HG02885 (cell line): ENCODE measurements at regions not wholly inside any gene's neighbourhood (a gene's known extent, or its start where the extent isn't known, plus 50 kb on each side); places are given as distances from the start of the nearest gene placed in this dataset.
A peak's percentile ranks its signal among the peaks of the same experiment; 100 is the strongest.
"Not testable (repeated sequence)": the region's sequence is repeated elsewhere in the genome, so short reads cannot be mapped to it uniquely, and the experiment has no call there.

Experiments used
- ATAC-seq: cut with Tn5 transposase; IDR thresholded peaks from one replicate; pipeline ENCODE4 v1.9.1; 2021; ENCODE audit warnings: mild to moderate bottlenecking; ENCODE audit not compliant: unreplicated experiment, poor library complexity

- ATAC-seq: no peak
These were observed 162.0 kb upstream of the ATP6AP2 start for GRCh38 chrX:40418813-40419195.

DNA sequence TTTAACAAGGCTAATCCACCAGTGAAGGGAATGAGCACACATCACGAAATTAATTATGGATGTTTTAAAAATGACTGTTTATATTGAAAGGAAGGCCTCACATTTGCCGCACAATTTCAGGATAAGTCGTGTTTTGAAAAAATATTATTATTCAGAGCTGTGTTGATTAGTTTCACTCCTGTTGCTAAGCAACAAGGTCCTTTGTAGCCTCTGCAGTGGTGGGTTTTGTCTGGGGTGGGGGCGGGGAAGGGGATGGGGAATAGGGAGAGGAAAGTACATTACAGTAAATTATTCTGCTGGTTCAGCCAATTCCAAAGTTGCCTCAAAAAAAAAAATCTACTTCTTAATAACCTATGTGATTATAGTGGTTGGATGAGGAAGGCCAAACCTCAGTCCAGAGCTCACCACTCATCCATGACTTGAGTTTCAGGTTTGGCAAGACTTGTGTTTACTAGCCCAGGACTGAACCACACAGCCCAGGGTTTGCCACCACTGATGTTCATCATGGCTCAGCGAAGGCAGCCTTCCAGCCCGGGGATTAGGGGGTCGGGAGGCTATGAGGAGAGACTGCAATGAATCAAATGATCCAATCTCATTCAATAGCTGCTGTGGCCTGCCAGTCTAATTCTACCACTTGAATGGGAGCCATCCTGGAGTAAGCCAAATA lies 162.5 kb upstream of the ATP6AP2 start:
- ATAC-seq: no peak

DNA sequence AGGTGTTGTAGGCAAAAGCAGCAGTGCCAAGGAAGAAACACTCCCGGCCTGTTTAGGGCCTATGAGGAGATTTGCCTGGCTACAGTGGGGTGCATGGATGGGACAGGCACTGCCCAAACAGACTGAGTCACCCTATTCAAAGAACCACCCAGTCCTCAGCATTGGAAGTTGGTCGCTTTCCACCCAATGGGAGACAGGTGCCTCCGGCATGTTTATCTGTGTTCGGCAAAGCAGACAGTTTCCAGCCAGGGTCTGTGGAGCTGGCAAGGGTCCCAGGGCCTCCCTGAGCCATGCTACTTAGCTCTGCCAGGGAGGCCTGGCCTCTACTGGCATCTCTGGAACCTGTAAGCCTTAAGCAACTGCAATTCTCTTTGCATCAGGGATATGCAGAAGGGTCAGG lies 165.1 kb upstream of the ATP6AP2 start:
- ATAC-seq: no peak

DNA sequence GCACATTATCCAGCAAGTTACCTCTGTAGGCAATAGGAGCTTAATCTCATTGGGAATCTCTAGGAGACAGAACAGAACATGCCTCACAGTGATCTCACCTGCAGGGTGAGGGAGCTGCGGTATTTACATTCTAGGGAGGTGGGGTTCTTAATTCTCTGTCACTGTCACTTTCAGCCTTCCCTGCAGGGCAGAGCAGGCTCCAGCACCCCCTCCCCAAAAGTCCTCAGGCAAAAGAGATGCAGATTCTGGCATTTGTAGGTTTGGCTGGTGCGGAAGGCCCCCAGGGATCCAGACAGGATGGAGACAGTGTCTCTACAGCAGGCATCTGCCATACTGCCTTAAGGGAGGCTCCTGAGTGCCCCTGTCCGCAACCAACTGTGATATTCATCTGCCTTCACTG lies 166.4 kb upstream of the ATP6AP2 start:
- ATAC-seq: no peak

DNA sequence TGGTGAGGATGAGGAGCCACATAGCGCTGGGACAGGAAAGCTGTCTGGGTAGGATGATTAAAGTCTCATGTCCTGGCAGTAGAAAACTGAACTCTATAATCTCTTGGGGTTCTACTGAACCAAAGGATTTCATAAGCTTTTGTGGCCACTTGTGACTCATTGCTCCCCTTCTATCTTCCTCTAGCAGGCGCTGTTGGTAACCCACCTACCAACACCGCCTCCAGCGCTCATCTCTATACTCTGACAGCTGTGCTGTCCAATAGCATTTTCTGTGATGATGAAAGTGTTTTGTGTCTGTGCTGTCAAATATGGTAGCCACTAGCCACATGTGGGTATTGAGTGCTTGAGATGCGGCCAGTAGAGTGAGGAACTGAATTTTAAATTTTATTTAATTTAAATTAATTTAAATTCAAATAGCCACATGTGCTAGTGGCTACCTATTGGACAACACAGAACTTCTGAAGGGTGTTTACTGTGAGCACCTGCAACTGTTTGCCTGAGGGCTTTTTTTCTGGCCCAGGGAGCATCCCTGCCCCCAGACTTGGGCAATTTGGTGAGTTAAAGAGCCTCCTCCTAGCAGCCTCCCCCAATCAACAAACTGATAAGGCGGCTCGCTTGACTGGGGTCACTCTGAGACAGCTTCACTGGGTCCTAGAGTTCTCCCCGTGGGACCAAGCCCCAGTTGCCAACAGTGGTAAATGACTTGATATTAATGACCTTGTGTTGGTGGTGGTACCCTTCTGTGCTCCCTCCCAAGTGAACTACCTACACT lies 169.2 kb upstream of the ATP6AP2 start:
- ATAC-seq: no peak

GRCh38 chrX:40410859-40411258 lies 169.9 kb upstream of the ATP6AP2 start:
- ATAC-seq: no peak

- peak; percentile 36 for ATAC-seq
These were observed 174.4 kb upstream of the ATP6AP2 start for GRCh38 chrX:40406330-40406859.

DNA sequence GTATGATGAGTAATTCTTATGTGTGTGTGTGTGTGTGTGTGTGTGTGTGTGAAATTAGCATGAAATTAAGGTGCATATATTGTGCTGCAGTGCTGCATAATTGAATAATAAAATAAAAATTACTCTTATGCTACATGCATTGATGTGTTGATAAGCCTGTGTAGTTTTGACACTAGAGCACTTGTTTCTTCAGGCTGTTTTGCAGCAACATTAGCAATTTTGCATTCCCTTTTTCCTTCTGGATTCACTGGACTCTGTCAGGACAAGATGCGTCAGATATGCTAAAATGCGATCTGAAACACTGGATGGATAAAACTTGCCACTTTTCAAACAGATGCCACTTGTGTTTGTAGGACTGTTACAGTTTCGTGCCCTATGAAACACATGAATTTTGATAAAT lies 175.4 kb upstream of the ATP6AP2 start:
- no peak for ATAC-seq

DNA sequence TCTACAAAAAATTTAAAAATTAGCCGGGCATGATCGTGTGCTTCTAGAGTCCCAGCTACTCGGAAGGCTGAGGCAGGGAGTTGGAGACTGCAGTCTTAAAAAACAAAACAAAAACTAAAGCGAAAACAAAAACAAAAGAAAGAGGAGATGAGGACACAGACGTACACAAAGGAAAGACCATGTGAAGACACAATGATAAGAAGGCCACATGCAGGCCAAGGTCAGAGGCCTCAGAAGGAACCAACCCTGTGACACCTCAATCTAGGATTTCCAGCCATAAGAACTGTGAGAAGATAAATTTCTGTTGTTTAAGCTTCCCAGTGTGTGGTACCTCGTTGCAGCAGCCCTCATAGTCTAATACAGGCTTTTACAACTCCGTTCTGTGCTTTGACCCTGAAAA lies 177.0 kb upstream of the ATP6AP2 start:
- no peak for ATAC-seq

DNA sequence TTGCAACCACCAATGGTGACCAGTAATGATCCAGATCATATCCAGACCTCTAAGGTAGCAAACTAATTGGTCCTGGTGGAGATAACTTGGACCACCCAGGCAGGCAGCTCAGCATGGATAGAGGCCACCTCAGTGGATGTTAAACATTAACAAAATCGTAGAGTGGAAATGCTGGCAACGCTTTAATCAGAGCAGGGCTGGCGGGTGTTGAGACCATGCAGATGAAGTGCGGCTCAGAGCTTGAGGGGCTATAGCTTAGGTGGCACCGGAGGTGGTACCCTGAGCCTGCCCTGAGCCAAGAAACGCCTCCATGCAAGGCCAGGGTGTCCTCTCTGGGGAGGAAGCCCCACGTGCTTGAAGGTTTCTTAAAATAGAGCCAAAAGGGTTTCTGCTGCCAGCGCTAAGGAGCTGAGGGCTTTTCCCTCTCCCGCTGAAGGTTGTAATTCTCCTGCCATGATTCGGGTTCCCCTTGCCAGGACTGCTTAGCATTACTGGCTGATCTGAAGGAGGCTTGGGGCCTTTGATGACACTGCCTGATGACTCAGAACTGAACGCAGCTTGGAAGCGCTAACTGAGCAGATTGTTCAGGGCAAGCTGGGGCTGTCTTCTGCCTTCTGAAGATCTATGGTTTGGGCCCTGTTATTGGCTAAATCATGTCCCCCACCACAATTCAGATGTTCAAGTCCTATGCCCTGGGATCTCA lies 177.8 kb upstream of the ATP6AP2 start:
- peak; percentile 60 for ATAC-seq

GRCh38 chrX:40395102-40395501 lies 185.7 kb upstream of the ATP6AP2 start:
- ATAC-seq: no peak

DNA sequence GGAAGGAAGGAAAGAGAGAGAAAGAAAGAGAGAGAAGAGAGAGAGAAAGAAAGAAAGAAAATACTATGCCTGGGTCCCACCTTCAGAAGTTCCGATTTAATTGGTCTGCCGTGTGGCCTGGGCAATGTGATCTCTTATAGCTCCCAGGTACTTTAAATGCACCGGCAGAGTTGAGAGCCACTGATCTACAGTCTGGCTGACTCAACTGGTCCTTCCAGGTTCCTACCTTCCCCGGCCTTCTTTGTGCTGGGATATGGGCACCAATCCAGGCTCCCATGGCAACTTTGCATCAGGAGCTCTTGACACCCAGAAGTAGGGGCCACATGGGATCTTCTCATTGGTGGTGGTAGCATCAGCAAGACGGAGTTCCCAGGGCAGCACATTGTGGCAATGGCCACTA lies 186.5 kb upstream of the ATP6AP2 start:
- ATAC-seq: no peak

DNA sequence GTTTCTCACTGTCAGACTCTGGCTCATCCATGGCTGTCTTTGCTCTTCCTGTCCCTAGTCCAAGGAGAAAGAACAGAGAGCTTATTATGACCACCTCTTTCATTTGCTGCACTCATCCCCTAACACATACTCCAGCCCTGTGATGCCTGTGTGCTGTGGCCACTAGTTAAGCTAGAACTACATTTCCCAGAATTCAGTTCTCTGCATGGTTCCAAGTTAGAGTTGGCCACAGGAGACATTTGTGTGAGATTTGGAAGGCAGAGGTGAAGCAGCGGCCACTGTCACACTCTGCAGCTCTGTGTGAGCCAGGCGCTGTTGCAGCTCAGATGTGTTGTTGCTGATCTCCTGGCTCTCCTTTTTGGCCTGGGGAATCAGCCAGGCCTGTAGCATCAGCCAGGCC lies 188.2 kb upstream of the ATP6AP2 start:
- ATAC-seq: no peak

GRCh38 chrX:40391662-40392061 lies 189.1 kb upstream of the ATP6AP2 start:
- no peak for ATAC-seq

GRCh38 chrX:40389555-40389954 lies 191.2 kb upstream of the ATP6AP2 start:
- no peak for ATAC-seq

GRCh38 chrX:40388441-40388840 lies 192.3 kb upstream of the ATP6AP2 start:
- no peak for ATAC-seq

DNA sequence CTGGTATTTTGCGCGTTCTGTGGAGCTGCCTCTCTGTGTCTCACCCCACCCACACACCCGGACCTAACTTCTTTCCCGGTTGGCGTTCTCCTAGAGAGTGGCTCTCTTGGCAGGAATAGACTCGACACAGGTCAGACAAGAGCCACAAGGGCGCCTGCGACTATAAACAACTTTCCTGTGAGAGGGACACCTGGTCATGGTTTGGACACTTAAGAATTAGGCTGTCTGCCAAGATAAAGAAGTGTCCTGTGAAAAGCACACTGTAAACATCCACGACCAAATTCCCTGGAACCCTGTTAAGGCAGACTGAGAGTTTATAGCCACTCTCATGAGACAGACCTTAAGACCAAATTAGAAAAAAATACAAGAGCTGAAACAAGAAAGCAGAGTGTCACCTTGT lies 192.9 kb upstream of the ATP6AP2 start:
- ATAC-seq: not testable (repeated sequence)

DNA sequence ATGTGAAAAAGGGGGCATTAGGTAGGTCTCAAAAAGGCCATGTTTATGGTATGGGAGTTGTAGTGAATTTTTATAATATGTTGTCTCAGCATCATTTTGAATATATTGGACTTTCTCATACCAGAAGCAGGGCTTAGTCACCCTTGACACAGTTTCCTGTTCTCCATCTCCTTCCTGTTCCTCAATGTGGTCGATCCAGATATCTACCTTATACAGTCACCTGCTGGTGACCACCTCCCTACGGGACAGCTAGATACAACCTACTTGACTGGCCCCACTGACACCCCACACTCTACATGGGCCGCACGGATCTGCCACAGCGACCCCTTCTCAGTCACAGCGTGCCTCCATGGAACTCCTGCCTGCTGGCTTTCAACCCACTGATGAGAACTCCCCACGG lies 193.5 kb upstream of the ATP6AP2 start:
- ATAC-seq: not testable (repeated sequence)

GRCh38 chrX:40385682-40386081 lies 195.1 kb upstream of the ATP6AP2 start:
- ATAC-seq: no peak

GRCh38 chrX:40385256-40385655 lies 195.5 kb upstream of the ATP6AP2 start:
- ATAC-seq: no peak

DNA sequence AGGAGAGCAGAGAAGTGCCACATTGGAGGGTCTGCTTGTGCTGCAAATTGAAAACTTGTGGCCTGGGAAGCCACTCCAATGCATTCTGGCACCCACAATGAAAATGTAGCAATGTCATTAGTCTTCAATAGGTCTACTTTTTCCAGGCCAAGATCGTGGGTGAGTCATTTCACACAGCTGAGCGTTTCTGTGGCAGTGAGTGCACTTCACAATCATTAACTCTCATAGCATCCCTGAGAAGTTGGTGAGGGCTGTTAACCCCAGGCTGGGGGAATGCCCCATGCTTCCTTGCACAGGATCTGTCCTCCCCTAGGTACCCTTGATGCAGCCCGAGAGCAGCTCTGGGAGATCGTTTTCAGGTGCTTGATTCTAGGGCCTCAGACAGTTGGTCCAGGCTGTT lies 196.8 kb upstream of the ATP6AP2 start:
- ATAC-seq: no peak
